Retinal pigment epithelial cell (primary cell): ENCODE measurements at regions not wholly inside any gene's neighbourhood (a gene's known extent, or its start where the extent isn't known, plus 50 kb on each side); places are given as distances from the start of the nearest gene placed in this dataset.

Experiments
- DNase-seq: peaks from one replicate; pipeline ENCODE4 v3.0.0-alpha.2; 2010; ENCODE audit warnings: low read depth
- H3K4me3 ChIP-seq: 2 replicates; pipeline ENCODE4 v1.5.1; 2011; ENCODE audit warnings: mild to moderate bottlenecking, low read length, control low read depth, moderate library complexity
- CTCF ChIP-seq: conservative IDR thresholded peaks from 2 replicates; pipeline ENCODE4 v1.5.1; 2011; ENCODE audit warnings: low read depth, low read length, control low read depth, inconsistent platforms

- no peak for TF ChIP-seq CTCF
- no peak for DNase-seq
- H3K4me3 ChIP-seq, result no peak overlapping the region
These were observed 72.4 kb upstream of the ADCY1 start for GRCh38 chr7:45501791-45502190.

- H3K4me3 ChIP-seq, result no peak overlapping the region
- DNase-seq, result no peak
- TF ChIP-seq CTCF, result no peak
These were observed 68.1 kb upstream of the ADCY1 start for GRCh38 chr7:45506059-45506458.

- no peak for DNase-seq
- TF ChIP-seq CTCF, result no peak
- H3K4me3 ChIP-seq, result no peak overlapping the region
These were observed 64.9 kb upstream of the ADCY1 start for GRCh38 chr7:45509222-45509621.

- TF ChIP-seq CTCF, result no peak
- no peak overlapping the region for H3K4me3 ChIP-seq
- DNase-seq, result no peak
These were observed 62.2 kb upstream of the ADCY1 start for GRCh38 chr7:45511721-45512597.

GRCh38 chr7:45514944-45515343 is 59.2 kb upstream of the ADCY1 start:
- TF ChIP-seq CTCF, result no peak
- H3K4me3 ChIP-seq, result no peak overlapping the region
- peak; percentile 43 for DNase-seq

GRCh38 chr7:45515346-45515745 is 58.8 kb upstream of the ADCY1 start:
- no peak for DNase-seq
- no peak for TF ChIP-seq CTCF
- no peak overlapping the region for H3K4me3 ChIP-seq
